Neutrophil (primary cell): ENCODE measurements at regions not wholly inside any gene's neighbourhood (a gene's known extent, or its start where the extent isn't known, plus 50 kb on each side); places are given as distances from the start of the nearest gene placed in this dataset.

Experiments used
- H3K27ac ChIP-seq: fragments of 200-600 bp; sonication (generic); 2 replicates; pipeline ENCODE4 v1.5.1; 2016; ENCODE audit warnings: mild to moderate bottlenecking, moderate library complexity
- H3K27me3 ChIP-seq: fragments of 200-600 bp; sonication (generic); 2 replicates; pipeline ENCODE4 v1.6.0; 2016; ENCODE audit warnings: mild to moderate bottlenecking
- H3K36me3 ChIP-seq: fragments of 200-600 bp; sonication (generic); 2 replicates; pipeline ENCODE4 v1.5.1; 2017
- H3K4me1 ChIP-seq, 2 experiments: fragments of 200-600 bp in 1 of 2; sonication (generic) in 1 of 2; 1 replicate in 1 of 2; 2 replicates in 1 of 2; pipeline versions ENCODE4 v1.5.1 to v1.6.1; 2013 to 2016; ENCODE audit warnings: low read depth in 1 of 2, low read length in 1 of 2, mild to moderate bottlenecking in 1 of 2, moderate library complexity in 1 of 2; ENCODE audit not compliant: control insufficient read depth in 1 of 2, insufficient read depth in 1 of 2
- H3K4me3 ChIP-seq, 2 experiments: fragments of 200-600 bp in 1 of 2; sonication (generic) in 1 of 2; 1 replicate in 1 of 2; 2 replicates in 1 of 2; pipeline ENCODE4 v1.5.1; 2013 to 2016; ENCODE audit warnings: low read depth in 1 of 2, low read length in 1 of 2, mild to moderate bottlenecking in 1 of 2, moderate library complexity in 1 of 2
- H3K9me3 ChIP-seq: fragments of 200-600 bp; sonication (generic); 2 replicates; pipeline ENCODE4 v1.5.1; 2016
- CTCF ChIP-seq: fragments of 200-600 bp; sonication (generic); IDR thresholded peaks from 2 replicates; pipeline ENCODE4 v1.5.1; 2016; ENCODE audit warnings: antibody characterized with exemption

GRCh38 chr6:166775180-166775922 is 148.3 kb upstream of the RPS6KA2 start:
- Histone ChIP-seq H3K9me3 (no peaks in the 10 kb centered on the region), H3K27ac (no peak overlapping the region), H3K4me1 (peaks cover 48 to 55% of the 10 kb centered on the region in 2 experiments), H3K27me3 (no peaks in the 10 kb centered on the region), H3K4me3 (no peak overlapping the region), H3K36me3 (no peaks in the 10 kb centered on the region)
- TF ChIP-seq CTCF: peak; percentile 83

DNA sequence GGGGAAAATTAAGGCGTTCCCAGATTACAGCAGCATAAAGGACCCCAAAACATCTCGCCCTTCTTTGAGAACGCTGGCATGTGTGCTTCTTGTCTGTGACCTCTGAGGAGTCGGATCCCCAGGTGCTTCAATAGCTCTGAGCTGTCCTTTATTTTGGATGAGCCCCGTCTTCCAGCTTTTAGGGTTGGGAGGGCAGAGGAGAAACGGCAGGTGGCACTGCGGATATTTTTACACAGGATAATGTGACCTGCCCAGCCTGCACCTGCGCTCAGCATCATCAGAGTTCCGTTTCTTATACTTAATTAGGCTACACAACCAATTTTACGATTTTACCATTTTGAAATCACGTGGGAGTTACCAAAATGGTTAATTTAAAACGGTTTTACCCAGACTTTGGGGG is 147.7 kb upstream of the RPS6KA2 start:
- Histone ChIP-seq H3K27me3 (no peaks in the 10 kb centered on the region), H3K36me3 (no peaks in the 10 kb centered on the region), H3K4me3 (no peak overlapping the region), H3K4me1 (peaks cover 54 to 61% of the 10 kb centered on the region in 2 experiments), H3K9me3 (no peaks in the 10 kb centered on the region), H3K27ac (no peak overlapping the region)
- TF ChIP-seq CTCF: no peak

DNA sequence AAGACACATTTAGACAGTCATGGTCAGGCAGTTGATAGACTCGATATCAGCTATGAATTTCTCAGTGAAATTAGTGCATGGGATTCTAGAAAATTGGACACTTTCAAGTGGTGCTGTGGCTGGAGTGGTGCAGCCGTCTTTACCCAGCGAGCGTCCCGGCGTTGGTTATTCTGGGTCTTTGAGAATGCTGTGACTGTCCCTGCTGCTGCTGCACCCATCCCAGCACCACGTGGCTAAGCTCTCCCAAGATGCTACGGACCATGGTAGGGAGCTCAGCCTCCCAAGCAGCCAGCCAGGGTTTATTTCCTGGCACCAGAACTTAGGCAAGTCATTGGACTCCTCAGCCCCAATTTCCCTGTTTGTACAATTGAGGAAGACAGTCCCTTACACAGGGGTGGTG is 147.2 kb upstream of the RPS6KA2 start:
- Histone ChIP-seq H3K36me3 (no peaks in the 10 kb centered on the region), H3K4me1 (peaks cover 59 to 66% of the 10 kb centered on the region in 2 experiments), H3K9me3 (no peaks in the 10 kb centered on the region), H3K27ac (no peak overlapping the region), H3K4me3 (no peak overlapping the region), H3K27me3 (no peaks in the 10 kb centered on the region)
- TF ChIP-seq CTCF: no peak

GRCh38 chr6:166772518-166772917 is 145.5 kb upstream of the RPS6KA2 start:
- Histone ChIP-seq H3K27me3 (no peaks in the 10 kb centered on the region), H3K9me3 (no peaks in the 10 kb centered on the region), H3K36me3 (no peaks in the 10 kb centered on the region), H3K4me3 (no peak overlapping the region), H3K27ac (peak overlapping the region; percentile 83), H3K4me1 (peaks cover 77 to 84% of the 10 kb centered on the region in 2 experiments)
- TF ChIP-seq CTCF: no peak

- peak overlapping the region in 1 of 2 experiments; percentile 35 for H3K4me3 ChIP-seq
- H3K9me3 ChIP-seq: no peaks in the 10 kb centered on the region
- H3K4me1 ChIP-seq: peaks cover 75 to 85% of the 10 kb centered on the region in 2 experiments
- peak overlapping the region; percentile 83 for H3K27ac ChIP-seq
- no peak for TF ChIP-seq CTCF
- no peaks in the 10 kb centered on the region for H3K36me3 ChIP-seq
- H3K27me3 ChIP-seq: no peaks in the 10 kb centered on the region
Observed at GRCh38 chr6:166771701-166772100, 144.7 kb upstream of the RPS6KA2 start.
